Suprapubic skin (tissue), 4 donors: ENCODE measurements at regions not wholly inside any gene's neighbourhood (a gene's known extent, or its start where the extent isn't known, plus 50 kb on each side); places are given as distances from the start of the nearest gene placed in this dataset.

Source experiments
- EP300 ChIP-seq: sonication (generic); formaldehyde crosslinking; IDR thresholded peaks from one replicate; pipeline ENCODE4 v1.6.1; 2017; ENCODE audit warnings: antibody characterized with exemption
- POLR2A ChIP-seq, 2 donors: fragments of 450-650 bp; IDR thresholded peaks; one replicate each; pipeline ENCODE4 v1.6.1; 2017; ENCODE audit warnings: antibody characterized with exemption in 2 of 2, mild to moderate bottlenecking in 2 of 2, moderate library complexity in 2 of 2
- POLR2AphosphoS5 ChIP-seq, 3 donors: sonication (generic); formaldehyde crosslinking; IDR thresholded peaks; one replicate each; pipeline ENCODE4 v1.6.1; 2017; ENCODE audit warnings: antibody characterized with exemption in 3 of 3
- TF ChIP-seq, protein P1 (sequence below), 2 donors: fragments of 200-600 bp in 1 of 2; fragments of 450-650 bp in 1 of 2; sonication (generic) in 1 of 2; IDR thresholded peaks; one replicate each; pipeline ENCODE4 v1.5.1; 2016 to 2019; ENCODE audit warnings: antibody characterized with exemption in 2 of 2, mild to moderate bottlenecking in 1 of 2, moderate library complexity in 1 of 2

DNA sequence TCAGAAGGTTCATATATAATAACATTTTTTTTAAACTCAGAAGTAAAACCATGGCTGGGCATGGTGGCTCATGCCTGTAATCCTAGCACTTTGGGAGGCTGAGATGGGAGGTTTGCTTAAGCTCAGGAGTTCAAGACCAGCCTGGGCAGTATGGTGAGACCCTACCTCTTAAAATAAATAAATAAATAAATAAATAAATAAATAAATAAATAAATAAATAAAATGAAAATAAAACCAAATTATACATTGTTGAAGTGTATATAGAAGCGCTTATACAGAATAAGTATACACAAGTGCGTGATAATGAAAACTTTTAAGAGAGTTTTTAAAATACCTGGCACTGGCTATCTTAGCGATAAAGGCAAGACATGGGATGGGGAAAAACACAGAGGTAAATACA lies 71.6 kb downstream of the OR2B2 start:
- TF ChIP-seq, protein P1, sequence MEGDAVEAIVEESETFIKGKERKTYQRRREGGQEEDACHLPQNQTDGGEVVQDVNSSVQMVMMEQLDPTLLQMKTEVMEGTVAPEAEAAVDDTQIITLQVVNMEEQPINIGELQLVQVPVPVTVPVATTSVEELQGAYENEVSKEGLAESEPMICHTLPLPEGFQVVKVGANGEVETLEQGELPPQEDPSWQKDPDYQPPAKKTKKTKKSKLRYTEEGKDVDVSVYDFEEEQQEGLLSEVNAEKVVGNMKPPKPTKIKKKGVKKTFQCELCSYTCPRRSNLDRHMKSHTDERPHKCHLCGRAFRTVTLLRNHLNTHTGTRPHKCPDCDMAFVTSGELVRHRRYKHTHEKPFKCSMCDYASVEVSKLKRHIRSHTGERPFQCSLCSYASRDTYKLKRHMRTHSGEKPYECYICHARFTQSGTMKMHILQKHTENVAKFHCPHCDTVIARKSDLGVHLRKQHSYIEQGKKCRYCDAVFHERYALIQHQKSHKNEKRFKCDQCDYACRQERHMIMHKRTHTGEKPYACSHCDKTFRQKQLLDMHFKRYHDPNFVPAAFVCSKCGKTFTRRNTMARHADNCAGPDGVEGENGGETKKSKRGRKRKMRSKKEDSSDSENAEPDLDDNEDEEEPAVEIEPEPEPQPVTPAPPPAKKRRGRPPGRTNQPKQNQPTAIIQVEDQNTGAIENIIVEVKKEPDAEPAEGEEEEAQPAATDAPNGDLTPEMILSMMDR (IDR thresholded peaks at IDR 0.05), result no peak
- TF ChIP-seq POLR2AphosphoS5 (IDR thresholded peaks at IDR 0.05) (no peak), POLR2A (IDR thresholded peaks at IDR 0.05) (no peak), EP300 (no peak)
